GM21737 (cell line): ENCODE measurements at regions not wholly inside any gene's neighbourhood (a gene's known extent, or its start where the extent isn't known, plus 50 kb on each side); places are given as distances from the start of the nearest gene placed in this dataset.

ENCODE experiments used
- ATAC-seq: cut with Tn5 transposase; IDR thresholded peaks from one replicate; pipeline ENCODE4 v1.9.1; 2021; ENCODE audit warnings: mild to moderate bottlenecking, moderate library complexity; ENCODE audit not compliant: unreplicated experiment

GRCh38 chr2:217157581-217157980, 297.7 kb upstream of the TNP1 start:
- no peak for ATAC-seq

GRCh38 chr2:217156801-217157200, 296.9 kb upstream of the TNP1 start:
- ATAC-seq, result no peak

GRCh38 chr2:217154923-217155322, 295.1 kb upstream of the TNP1 start:
- ATAC-seq, result no peak

- no peak for ATAC-seq
Observed at GRCh38 chr2:217153510-217153909, 293.6 kb upstream of the TNP1 start.

- ATAC-seq, result no peak
Observed at GRCh38 chr2:217152831-217153230, 293.0 kb upstream of the TNP1 start.

DNA sequence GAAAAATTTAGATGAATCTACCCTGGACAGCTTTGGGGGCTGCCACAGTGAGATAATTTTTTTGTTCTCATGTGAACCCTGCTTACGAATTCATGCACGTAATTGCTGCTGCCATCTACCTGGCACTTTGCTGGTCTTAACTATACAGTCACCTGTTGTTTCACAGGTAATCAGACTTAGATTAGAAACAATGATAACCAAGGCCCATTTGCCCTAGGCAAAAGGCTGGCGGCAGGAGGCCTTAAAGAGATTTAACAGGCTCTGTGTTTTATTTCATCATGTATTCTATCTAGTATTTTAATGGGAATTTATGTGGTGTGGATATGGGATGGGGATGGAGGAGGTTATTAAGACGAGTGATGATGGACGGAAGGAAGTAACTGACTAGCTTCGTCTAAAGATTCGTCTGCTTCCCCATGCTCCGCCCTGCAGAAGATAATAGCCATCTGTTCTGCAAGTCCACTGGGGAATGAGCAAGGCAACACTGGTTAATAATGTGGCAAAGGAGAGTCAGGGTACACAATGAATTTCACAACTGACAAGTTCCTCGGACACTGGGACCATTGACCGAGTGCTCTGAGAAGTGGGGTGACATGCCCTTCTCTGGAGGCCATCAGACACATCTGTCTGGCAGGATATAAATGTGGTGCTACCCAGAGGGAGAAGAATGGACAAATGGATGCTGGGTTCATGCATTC, 291.8 kb upstream of the TNP1 start:
- no peak for ATAC-seq

- ATAC-seq, result no peak
Observed at GRCh38 chr2:217150236-217150635, 290.4 kb upstream of the TNP1 start.

DNA sequence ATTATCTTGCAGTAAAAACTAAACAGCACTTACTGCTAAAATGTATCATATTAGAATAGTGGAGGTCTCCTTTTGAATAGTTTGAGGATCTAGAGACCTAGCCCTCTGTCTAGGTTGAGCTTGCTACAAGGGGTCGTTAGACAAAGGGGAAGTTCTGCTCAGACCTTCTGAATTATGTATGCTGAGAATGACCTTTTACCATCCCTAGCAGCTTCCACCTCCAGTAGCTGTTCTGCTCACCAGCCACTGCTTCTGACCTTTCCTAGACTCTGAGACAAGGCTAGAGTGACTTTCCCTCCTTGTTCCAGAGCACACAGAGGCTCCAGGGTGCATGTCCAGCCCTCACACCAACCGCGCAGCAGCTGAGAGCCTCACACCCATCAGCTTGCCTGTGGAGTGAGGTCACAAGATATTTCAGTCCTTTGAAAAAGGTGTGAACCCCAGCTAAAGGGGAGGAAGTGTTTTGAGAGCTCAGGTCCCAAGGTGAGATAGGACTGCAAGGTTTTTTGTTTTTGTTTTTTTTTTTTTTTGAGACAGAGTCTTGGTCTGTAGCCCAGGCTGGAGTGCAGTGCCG, 289.3 kb upstream of the TNP1 start:
- ATAC-seq, result no peak

- no peak for ATAC-seq
Observed at GRCh38 chr2:217147818-217148217, 288.0 kb upstream of the TNP1 start.

- ATAC-seq, result no peak
Observed at GRCh38 chr2:217146956-217147355, 287.1 kb upstream of the TNP1 start.

DNA sequence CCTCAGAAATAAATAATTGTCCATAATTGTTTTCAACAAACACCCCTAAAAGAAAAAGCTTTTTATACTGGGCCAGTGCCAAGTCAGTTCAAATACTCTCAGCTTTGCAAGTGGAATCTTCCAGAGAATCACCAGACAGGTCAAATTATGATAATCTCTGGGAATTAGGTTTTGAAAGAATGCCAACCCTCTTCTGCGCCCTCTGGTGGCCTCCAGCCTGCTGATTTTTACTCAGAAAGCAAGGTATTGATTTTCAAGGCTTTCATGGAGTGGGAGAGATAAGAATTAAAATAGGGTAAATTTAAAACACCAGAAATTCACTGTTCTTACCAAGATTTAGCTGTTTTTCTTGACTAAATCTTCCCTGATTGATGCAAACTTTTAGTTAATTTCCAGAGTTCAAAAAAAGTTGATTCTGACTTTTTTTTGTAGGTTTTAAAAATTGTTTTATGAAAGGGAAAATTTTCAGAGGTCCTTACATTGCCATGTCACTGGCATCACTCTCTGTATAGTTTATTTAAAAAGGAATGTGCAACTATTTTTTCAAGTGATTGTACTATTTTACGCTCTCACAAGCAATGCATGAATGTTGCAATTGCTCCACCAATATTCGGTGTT, 282.9 kb upstream of the TNP1 start:
- ATAC-seq, result no peak

GRCh38 chr2:217138284-217138683, 278.4 kb upstream of the TNP1 start:
- ATAC-seq, result no peak

DNA sequence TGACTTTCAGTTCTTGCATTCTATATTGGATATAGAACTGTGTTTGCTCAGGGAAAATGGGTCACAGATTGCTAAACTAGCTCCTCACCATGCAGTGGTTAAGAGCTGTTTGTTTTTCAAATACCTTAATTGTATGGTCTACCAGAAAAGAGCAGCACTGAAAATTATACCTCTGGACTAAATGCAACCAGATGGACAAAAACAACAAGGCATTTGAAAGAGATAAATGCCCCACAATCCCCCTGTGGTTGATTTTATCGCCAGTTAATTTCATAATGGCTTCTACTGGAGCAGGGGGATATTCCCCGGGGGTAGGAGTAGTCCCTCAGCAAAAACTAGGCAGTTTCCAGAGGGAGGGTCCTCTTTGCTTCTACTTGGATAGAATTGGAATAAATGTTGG, 267.9 kb upstream of the TNP1 start:
- ATAC-seq, result no peak

GRCh38 chr2:217125014-217125413, 265.1 kb upstream of the TNP1 start:
- no peak for ATAC-seq

DNA sequence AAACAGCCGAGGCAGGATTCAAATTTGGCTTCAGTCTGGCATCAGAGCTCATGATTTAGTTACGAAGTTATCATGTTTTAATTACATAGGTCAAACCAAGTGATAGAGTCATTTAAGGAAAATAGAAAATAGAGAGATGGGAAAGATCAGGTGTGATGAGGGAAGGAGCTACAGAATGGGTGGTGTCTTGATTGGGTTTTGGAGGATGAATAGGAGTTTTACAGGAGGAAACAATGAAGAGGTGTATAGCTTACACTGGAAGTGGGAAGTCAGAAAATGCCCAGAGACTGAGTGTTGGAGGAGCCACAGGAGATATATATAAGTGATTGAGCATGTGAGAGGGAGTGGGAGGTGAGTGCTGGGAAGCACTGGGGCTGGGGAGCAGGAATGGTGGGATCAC, 264.2 kb upstream of the TNP1 start:
- no peak for ATAC-seq

GRCh38 chr2:217121565-217121964, 261.7 kb upstream of the TNP1 start:
- no peak for ATAC-seq

- no peak for ATAC-seq
Observed at GRCh38 chr2:217120429-217120828, 260.6 kb upstream of the TNP1 start.

DNA sequence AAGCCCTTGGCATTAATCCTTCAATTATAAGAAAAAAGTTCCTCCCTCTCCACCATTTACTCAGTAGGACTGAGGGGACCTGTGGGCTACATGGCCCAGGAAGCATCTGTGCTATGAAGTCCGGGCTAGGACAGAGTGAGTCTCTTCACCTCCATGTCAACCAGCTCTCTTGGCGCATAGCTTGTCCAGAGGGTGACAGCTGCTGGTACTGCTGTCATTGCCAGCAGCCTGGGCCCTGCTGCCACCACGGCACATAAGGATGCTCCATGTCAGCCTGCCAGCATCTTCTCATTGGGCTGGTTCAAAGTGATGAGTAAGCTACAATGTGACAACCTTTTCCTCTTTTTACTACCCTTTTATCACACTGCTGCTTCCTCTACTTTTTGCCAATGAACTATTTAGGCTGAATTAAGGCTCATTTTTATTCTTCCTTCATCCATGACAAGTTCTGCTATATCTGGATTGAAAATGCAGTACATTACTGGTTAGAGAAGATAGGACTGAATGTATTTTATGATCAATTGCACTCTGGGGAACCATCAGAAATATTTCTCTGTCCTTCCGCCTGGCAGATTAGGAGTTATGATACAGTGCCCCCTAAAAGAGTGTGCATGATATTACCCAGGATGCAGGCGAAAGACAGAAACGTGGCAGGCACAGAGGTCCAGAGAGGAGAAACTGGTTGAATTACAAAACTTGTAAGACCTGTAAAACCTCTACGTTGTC, 258.9 kb upstream of the TNP1 start:
- ATAC-seq, result no peak

DNA sequence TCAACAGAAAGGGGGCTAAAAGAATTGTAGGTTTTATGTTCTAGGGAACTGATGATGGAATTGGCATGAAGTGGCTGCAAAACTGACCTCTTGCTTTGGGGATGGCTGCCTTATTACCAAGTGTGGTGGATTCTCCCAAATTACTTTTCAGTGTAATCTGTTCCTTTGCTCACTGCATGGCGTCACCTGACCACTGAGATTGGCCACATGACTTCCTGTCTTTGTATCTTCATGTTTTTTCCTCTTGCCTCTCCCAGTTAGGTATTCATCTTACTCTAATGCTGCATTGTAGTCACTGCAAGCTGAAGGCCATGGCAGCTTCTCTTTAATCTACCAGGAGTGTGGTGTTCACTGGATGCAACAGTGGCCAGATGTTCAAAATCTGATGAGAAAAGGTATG, 257.7 kb upstream of the TNP1 start:
- ATAC-seq, result no peak

DNA sequence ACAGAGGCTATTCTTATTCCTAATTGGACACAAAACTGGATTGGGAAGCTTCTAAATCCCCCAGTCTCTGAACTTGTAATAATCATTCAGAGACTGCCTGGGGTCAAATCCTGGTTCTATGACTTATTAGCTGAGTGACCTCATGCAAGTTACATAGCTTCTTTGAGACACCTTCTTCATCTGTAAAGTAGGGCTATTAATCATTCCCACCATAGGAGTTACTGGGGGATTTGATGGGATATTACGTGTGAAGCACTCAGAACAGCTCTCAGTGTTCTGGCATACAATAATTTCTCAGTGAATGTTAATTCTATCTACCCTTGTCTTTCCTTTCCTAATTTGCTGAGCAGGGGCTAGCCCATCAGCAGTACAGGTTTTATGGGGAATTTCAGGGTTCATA, 256.7 kb upstream of the TNP1 start:
- no peak for ATAC-seq

GRCh38 chr2:217114117-217114516, 254.3 kb upstream of the TNP1 start:
- no peak for ATAC-seq

- ATAC-seq, result no peak
Observed at GRCh38 chr2:217113491-217113890, 253.6 kb upstream of the TNP1 start.
